HCT116 (cell line): ENCODE measurements at regions not wholly inside any gene's neighbourhood (a gene's known extent, or its start where the extent isn't known, plus 50 kb on each side); places are given as distances from the start of the nearest gene placed in this dataset.

Experiments used
- ATAC-seq: fragments of 200-7000 bp; cut with Tn5 transposase; 2 replicates; pipeline ENCODE4 v1.9.1; 2020; ENCODE audit warnings: mild to moderate bottlenecking, moderate library complexity
- BruUV-seq: library from RNA; stranded (reverse); fragments of 400-500 nt; replicated peaks from 2 replicates; lab custom pipeline; 2021; lab: Mats Ljungman, UMichigan
- CTCF ChIA-PET: fragments of 300-600 bp; sonication (Branson Sonifier 250); formaldehyde crosslinking; loops from one replicate; lab custom pipeline; 2021; ENCODE audit warnings: antibody characterized with exemption; lab: Charles Lee
- POLR2A ChIA-PET: fragments of 300-600, 350-600 bp; sonication (Branson Sonifier 250); formaldehyde crosslinking; loops from one replicate; lab custom pipeline; 2021; ENCODE audit warnings: antibody characterized with exemption; lab: Charles Lee
- RAD21 ChIA-PET, 2 experiments: fragments of 300-600 bp; sonication (Branson Sonifier 250); formaldehyde crosslinking; loops; one replicate each; lab custom pipeline; 2023; ENCODE audit warnings: low total read pairs in 2 of 2; ENCODE audit not compliant: uncharacterized antibody in 2 of 2, unreplicated experiment in 2 of 2, low non-redundant PET in 1 of 2; lab: Charles Lee
- DNase-seq: peaks from one replicate; pipeline ENCODE4 v3.0.0-alpha.2; 2010; ENCODE audit warnings: low read depth, low spot score
- H2AFZ ChIP-seq: fragments of 200-600 bp; shearing (Covaris generic), sonication (generic); 2 replicates; pipeline ENCODE4 v1.6.1; 2017; ENCODE audit warnings: low read depth, mixed run types, mixed read lengths, antibody characterized with exemption, low read length; ENCODE audit not compliant: poor library complexity, severe bottlenecking
- H3K27ac ChIP-seq: 2 replicates; pipeline ENCODE4 v1.5.1; 2012; ENCODE audit warnings: low read depth, low read length
- H3K27me3 ChIP-seq: fragments of 200-600 bp; sonication (generic); 2 replicates; pipeline ENCODE4 v1.6.1; 2016; ENCODE audit warnings: mixed run types, low read length, mixed read lengths; ENCODE audit not compliant: insufficient read depth
- H3K36me3 ChIP-seq, 2 experiments: fragments of 200-500 bp in 1 of 2; fragments of 200-600 bp in 1 of 2; sonication (Bioruptor generic) in 1 of 2; sonication (generic) in 1 of 2; 2 replicates each; pipeline versions ENCODE4 v1.5.1 to v1.6.1; 2014 to 2016; ENCODE audit warnings: low read length in 2 of 2, inconsistent platforms in 1 of 2, mixed read lengths in 1 of 2, mixed run types in 1 of 2; ENCODE audit not compliant: insufficient read depth in 2 of 2, control insufficient read depth in 1 of 2
- H3K4me1 ChIP-seq, 2 experiments: fragments of 200-600 bp in 1 of 2; sonication (generic) in 1 of 2; 2 replicates each; pipeline versions ENCODE4 v1.5.1 to v1.6.1; 2012 to 2017; ENCODE audit warnings: low read length in 2 of 2, inconsistent platforms in 1 of 2, mild to moderate bottlenecking in 1 of 2, mixed read lengths in 1 of 2, mixed run types in 1 of 2, moderate library complexity in 1 of 2; ENCODE audit not compliant: insufficient read depth in 2 of 2, control insufficient read depth in 1 of 2
- H3K4me2 ChIP-seq: fragments of 200-600 bp; sonication (generic); 2 replicates; pipeline ENCODE4 v1.6.1; 2017; ENCODE audit warnings: mixed run types, low read length, mixed read lengths
- H3K4me3 ChIP-seq, 2 experiments: fragments of 200-600 bp in 1 of 2; sonication (generic) in 1 of 2; replicated peaks in 1 of 2; 2 replicates each; pipeline ENCODE4 v1.5.1; 2011 to 2016; ENCODE audit warnings: low read length in 2 of 2, control low read depth in 1 of 2, low read depth in 1 of 2, mild to moderate bottlenecking in 1 of 2, mixed read lengths in 1 of 2, mixed run types in 1 of 2
- H3K79me2 ChIP-seq: fragments of 200-600 bp; sonication (generic); 2 replicates; pipeline ENCODE4 v1.6.1; 2017; ENCODE audit warnings: mild to moderate bottlenecking, mixed run types, low read length, moderate library complexity, mixed read lengths; ENCODE audit not compliant: insufficient read depth
- H3K9ac ChIP-seq: fragments of 200-600 bp; sonication (generic); 2 replicates; pipeline ENCODE4 v1.6.1; 2016; ENCODE audit warnings: low read length, mixed read lengths
- H3K9me2 ChIP-seq: fragments of 200-600 bp; sonication (generic), shearing (Covaris generic); 2 replicates; pipeline ENCODE4 v1.6.1; 2017; ENCODE audit warnings: mixed run types, mild to moderate bottlenecking, moderate library complexity; ENCODE audit not compliant: insufficient read depth
- H3K9me3 ChIP-seq, 2 experiments: fragments of 200-500 bp in 1 of 2; fragments of 200-600 bp in 1 of 2; sonication (Bioruptor generic) in 1 of 2; sonication (generic) in 1 of 2; 2 replicates each; pipeline ENCODE4 v1.6.1; 2014 to 2017; ENCODE audit warnings: low read length in 2 of 2, mixed read lengths in 2 of 2, inconsistent platforms in 1 of 2, low read depth in 1 of 2, mild to moderate bottlenecking in 1 of 2, mixed run types in 1 of 2, moderate library complexity in 1 of 2; ENCODE audit not compliant: control insufficient read depth in 1 of 2, insufficient read depth in 1 of 2
- H4K20me1 ChIP-seq: fragments of 200-600 bp; sonication (generic), shearing (Covaris generic); 2 replicates; pipeline ENCODE4 v1.6.1; 2017; ENCODE audit warnings: mixed run types, mild to moderate bottlenecking, moderate library complexity; ENCODE audit not compliant: insufficient read depth
- ATF3 ChIP-seq: IDR thresholded peaks from 2 replicates; pipeline ENCODE4 v1.6.1; 2012
- EGR1 ChIP-seq: IDR thresholded peaks from 2 replicates; pipeline ENCODE4 v1.6.1; 2012; ENCODE audit warnings: low read depth
- ELF1 ChIP-seq: IDR thresholded peaks from 2 replicates; pipeline ENCODE4 v1.6.1; 2012; ENCODE audit warnings: low read depth, borderline replicate concordance
- EZH2 ChIP-seq: fragments of 200-600 bp; sonication (generic); IDR thresholded peaks from 2 replicates; pipeline ENCODE4 v1.6.1; 2017; ENCODE audit warnings: antibody characterized with exemption, mixed run types
- EZH2phosphoT487 ChIP-seq: fragments of 200-600 bp; IDR thresholded peaks from 2 replicates; pipeline ENCODE4 v1.6.1; 2018; ENCODE audit warnings: antibody characterized with exemption, borderline replicate concordance
- FOSL1 ChIP-seq: IDR thresholded peaks from 2 replicates; pipeline ENCODE4 v1.6.1; 2012; ENCODE audit warnings: low read depth
- YY1 ChIP-seq: IDR thresholded peaks from 2 replicates; pipeline ENCODE4 v1.6.1; 2011; ENCODE audit warnings: low read length, low read depth, moderate library complexity, mild to moderate bottlenecking; ENCODE audit not compliant: insufficient replicate concordance; ENCODE audit errors: extremely low read depth
- intact Hi-C: fragments of 100-400 bp; cut with micrococcal nuclease; formaldehyde crosslinking; loops from 2 replicates; pipeline ENCODE4 v1.10.0; 2022
- TF ChIP-seq, protein P1 (sequence below): IDR thresholded peaks from 2 replicates; pipeline ENCODE4 v1.6.1; 2012; ENCODE audit warnings: low read depth

GRCh38 chr9:81211741-81212140 lies 477.6 kb downstream of the TLE1 start (continued):
- TF ChIP-seq, protein P1, sequence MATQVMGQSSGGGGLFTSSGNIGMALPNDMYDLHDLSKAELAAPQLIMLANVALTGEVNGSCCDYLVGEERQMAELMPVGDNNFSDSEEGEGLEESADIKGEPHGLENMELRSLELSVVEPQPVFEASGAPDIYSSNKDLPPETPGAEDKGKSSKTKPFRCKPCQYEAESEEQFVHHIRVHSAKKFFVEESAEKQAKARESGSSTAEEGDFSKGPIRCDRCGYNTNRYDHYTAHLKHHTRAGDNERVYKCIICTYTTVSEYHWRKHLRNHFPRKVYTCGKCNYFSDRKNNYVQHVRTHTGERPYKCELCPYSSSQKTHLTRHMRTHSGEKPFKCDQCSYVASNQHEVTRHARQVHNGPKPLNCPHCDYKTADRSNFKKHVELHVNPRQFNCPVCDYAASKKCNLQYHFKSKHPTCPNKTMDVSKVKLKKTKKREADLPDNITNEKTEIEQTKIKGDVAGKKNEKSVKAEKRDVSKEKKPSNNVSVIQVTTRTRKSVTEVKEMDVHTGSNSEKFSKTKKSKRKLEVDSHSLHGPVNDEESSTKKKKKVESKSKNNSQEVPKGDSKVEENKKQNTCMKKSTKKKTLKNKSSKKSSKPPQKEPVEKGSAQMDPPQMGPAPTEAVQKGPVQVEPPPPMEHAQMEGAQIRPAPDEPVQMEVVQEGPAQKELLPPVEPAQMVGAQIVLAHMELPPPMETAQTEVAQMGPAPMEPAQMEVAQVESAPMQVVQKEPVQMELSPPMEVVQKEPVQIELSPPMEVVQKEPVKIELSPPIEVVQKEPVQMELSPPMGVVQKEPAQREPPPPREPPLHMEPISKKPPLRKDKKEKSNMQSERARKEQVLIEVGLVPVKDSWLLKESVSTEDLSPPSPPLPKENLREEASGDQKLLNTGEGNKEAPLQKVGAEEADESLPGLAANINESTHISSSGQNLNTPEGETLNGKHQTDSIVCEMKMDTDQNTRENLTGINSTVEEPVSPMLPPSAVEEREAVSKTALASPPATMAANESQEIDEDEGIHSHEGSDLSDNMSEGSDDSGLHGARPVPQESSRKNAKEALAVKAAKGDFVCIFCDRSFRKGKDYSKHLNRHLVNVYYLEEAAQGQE = no peak
- no peak for TF ChIP-seq EGR1
- TF ChIP-seq ATF3 = no peak
- no peak for TF ChIP-seq ELF1
- TF ChIP-seq EZH2 = no peak

- no peak overlapping the region for H3K9ac ChIP-seq
- no peaks in the 10 kb centered on the region for H3K36me3 ChIP-seq
- TF ChIP-seq, protein P1 = no peak
- TF ChIP-seq FOSL1 (no peak), EZH2phosphoT487 (no peak), YY1 (no peak)
- no TSS peak for BruUV-seq
- no peak overlapping the region for H3K27ac ChIP-seq
- intact Hi-C loops = no loop called here
- POLR2A ChIA-PET = no interaction called here
- H3K27me3 ChIP-seq = no peaks in the 10 kb centered on the region
- no peaks in the 10 kb centered on the region for H4K20me1 ChIP-seq
- ATAC-seq (no peak), DNase-seq (no peak)
- no peaks in the 10 kb centered on the region for H3K79me2 ChIP-seq
- no peak overlapping the region for H3K4me3 ChIP-seq
- H3K4me2 ChIP-seq = no peak overlapping the region
- no peak overlapping the region for H2AFZ ChIP-seq
- CTCF ChIA-PET = no interaction called here
- no peaks in the 10 kb centered on the region for H3K9me3 ChIP-seq
- H3K4me1 ChIP-seq = no peaks in the 10 kb centered on the region
- no peaks in the 10 kb centered on the region for H3K9me2 ChIP-seq
- RAD21 ChIA-PET = no interaction called here
Measured at GRCh38 chr9:81207651-81208050, 481.7 kb downstream of the TLE1 start.
